ENCODE measurements at regions not wholly inside any gene's neighbourhood (a gene's known extent, or its start where the extent isn't known, plus 50 kb on each side); places are given as distances from the start of the nearest gene placed in this dataset.

- H3K27ac Mint-ChIP-seq (ENCODE audit: unreplicated experiment), result no peak overlapping the region
- DNase-seq (ENCODE audit: low spot score), result no peak
Measured at GRCh38 chr5:40171971-40172370, 507.7 kb upstream of the PTGER4 start.

GRCh38 chr5:40167283-40167682 is 512.4 kb upstream of the PTGER4 start:
- Mint-ChIP-seq H3K4me1 (ENCODE audit: low read depth) (no peaks in the 10 kb centered on the region), H3K4me3 (ENCODE audit: unreplicated experiment) (no peak overlapping the region), H3K27ac (ENCODE audit: unreplicated experiment) (no peak overlapping the region), H3K9me3 (ENCODE audit: low read depth) (peaks cover 17% of the 10 kb centered on the region), H3K27me3 (ENCODE audit: low read depth) (peaks cover 11% of the 10 kb centered on the region), H3K36me3 (ENCODE audit: low read depth) (peaks cover 3% of the 10 kb centered on the region)
- TF ChIP-seq CTCF (IDR thresholded peaks at IDR 0.05), result no peak
- no peak for DNase-seq (ENCODE audit: low spot score)

More at GRCh38 chr5:40171971-40172370, 507.7 kb upstream of the PTGER4 start:
- Mint-ChIP-seq H3K36me3 (ENCODE audit: low read depth) (peaks cover 3% of the 10 kb centered on the region), H3K27me3 (ENCODE audit: low read depth) (peaks cover 7% of the 10 kb centered on the region), H3K4me1 (ENCODE audit: low read depth) (no peaks in the 10 kb centered on the region), H3K4me3 (ENCODE audit: unreplicated experiment) (no peak overlapping the region), H3K9me3 (ENCODE audit: low read depth) (peaks cover 33% of the 10 kb centered on the region)
- no peak for TF ChIP-seq CTCF (IDR thresholded peaks at IDR 0.05)

GRCh38 chr5:40166802-40167201 is 512.9 kb upstream of the PTGER4 start:
- DNase-seq (ENCODE audit: low spot score), result no peak

GRCh38 chr5:40165789-40166728 is 513.7 kb upstream of the PTGER4 start:
- no peaks in the 10 kb centered on the region for H3K4me1 Mint-ChIP-seq (ENCODE audit: low read depth)

More at GRCh38 chr5:40166802-40167201, 512.9 kb upstream of the PTGER4 start:
- no peak overlapping the region for H3K27ac Mint-ChIP-seq (ENCODE audit: unreplicated experiment)
- H3K27me3 Mint-ChIP-seq (ENCODE audit: low read depth), result peaks cover 11% of the 10 kb centered on the region
- H3K4me1 Mint-ChIP-seq (ENCODE audit: low read depth), result no peaks in the 10 kb centered on the region
- H3K36me3 Mint-ChIP-seq (ENCODE audit: low read depth), result peaks cover 3% of the 10 kb centered on the region
- H3K4me3 Mint-ChIP-seq (ENCODE audit: unreplicated experiment), result no peak overlapping the region
- no peak for TF ChIP-seq CTCF (IDR thresholded peaks at IDR 0.05)
- peaks cover 17% of the 10 kb centered on the region for H3K9me3 Mint-ChIP-seq (ENCODE audit: low read depth)

More at GRCh38 chr5:40165789-40166728, 513.7 kb upstream of the PTGER4 start:
- no peak overlapping the region for H3K4me3 Mint-ChIP-seq (ENCODE audit: unreplicated experiment)
- H3K27ac Mint-ChIP-seq (ENCODE audit: unreplicated experiment), result no peak overlapping the region
- H3K9me3 Mint-ChIP-seq (ENCODE audit: low read depth), result peaks cover 17% of the 10 kb centered on the region
- no peak for DNase-seq (ENCODE audit: low spot score)
- peaks cover 3% of the 10 kb centered on the region for H3K36me3 Mint-ChIP-seq (ENCODE audit: low read depth)
- TF ChIP-seq CTCF (IDR thresholded peaks at IDR 0.05), result peak; percentile 34
- peaks cover 14% of the 10 kb centered on the region for H3K27me3 Mint-ChIP-seq (ENCODE audit: low read depth)
